Hepatocyte (in vitro differentiated cells): ENCODE measurements at regions not wholly inside any gene's neighbourhood (a gene's known extent, or its start where the extent isn't known, plus 50 kb on each side); places are given as distances from the start of the nearest gene placed in this dataset.

Experiments
- CTCF ChIP-seq: fragments of 200-600 bp; sonication (generic); IDR thresholded peaks from 2 replicates; pipeline ENCODE4 v1.5.1; 2016; ENCODE audit warnings: antibody characterized with exemption, mild to moderate bottlenecking; ENCODE audit not compliant: poor library complexity
- EZH2 ChIP-seq: fragments of 200-600 bp; sonication (generic); IDR thresholded peaks from 2 replicates; pipeline ENCODE4 v1.6.1; 2016; ENCODE audit warnings: antibody characterized with exemption, mild to moderate bottlenecking, borderline replicate concordance

- TF ChIP-seq CTCF (no peak), EZH2 (no peak)
Measured at GRCh38 chr20:23163562-23163961, 77.4 kb upstream of the CD93 start.
